Liver (tissue), 8 donors: ENCODE measurements at regions not wholly inside any gene's neighbourhood (a gene's known extent, or its start where the extent isn't known, plus 50 kb on each side); places are given as distances from the start of the nearest gene placed in this dataset.

Experiments
- DNase-seq: peaks from one replicate; pipeline ENCODE4 v3.0.0-alpha.2; 2017; ENCODE audit warnings: low spot score
- H3K27ac ChIP-seq, 2 donors: one replicate each; pipeline ENCODE4 v1.7.0; 2013; ENCODE audit warnings: inconsistent platforms in 2 of 2, low read length in 2 of 2, control low read depth in 1 of 2, low read depth in 1 of 2, mild to moderate bottlenecking in 1 of 2
- H3K27me3 ChIP-seq, 4 donors: one replicate each; pipeline versions ENCODE4 v1.6.1 to v1.7.0; 2013; ENCODE audit warnings: low read length in 3 of 4, inconsistent platforms in 1 of 4, mild to moderate bottlenecking in 1 of 4, moderate library complexity in 1 of 4; ENCODE audit not compliant: control insufficient read depth in 4 of 4, insufficient read depth in 4 of 4
- H3K36me3 ChIP-seq, 4 donors: one replicate each; pipeline versions ENCODE4 v1.6.1 to v1.7.0; 2013; ENCODE audit warnings: low read length in 3 of 4, mild to moderate bottlenecking in 3 of 4, low read depth in 1 of 4, moderate library complexity in 1 of 4; ENCODE audit not compliant: control insufficient read depth in 4 of 4, insufficient read depth in 3 of 4
- H3K4me1 ChIP-seq, 4 donors: one replicate each; pipeline versions ENCODE4 v1.6.1 to v1.7.0; 2013; ENCODE audit warnings: low read length in 3 of 4, mild to moderate bottlenecking in 3 of 4, moderate library complexity in 1 of 4; ENCODE audit not compliant: control insufficient read depth in 4 of 4, insufficient read depth in 4 of 4
- H3K4me3 ChIP-seq, 3 donors: one replicate each; pipeline versions ENCODE4 v1.6.1 to v1.7.0; 2013; ENCODE audit warnings: low read length in 3 of 3, control low read depth in 1 of 3, low read depth in 1 of 3, mild to moderate bottlenecking in 1 of 3
- H3K9ac ChIP-seq, 2 donors: one replicate each; pipeline ENCODE4 v1.7.0; 2013; ENCODE audit warnings: low read length in 2 of 2, mild to moderate bottlenecking in 2 of 2, moderate library complexity in 2 of 2, control low read depth in 1 of 2, low read depth in 1 of 2
- H3K9me3 ChIP-seq, 4 donors: one replicate each; pipeline versions ENCODE4 v1.6.1 to v1.7.0; 2013; ENCODE audit warnings: low read length in 3 of 4; ENCODE audit not compliant: control insufficient read depth in 4 of 4
- ATF3 ChIP-seq: IDR thresholded peaks from 2 replicates; pipeline ENCODE4 v1.6.1; 2016; ENCODE audit warnings: antibody characterized with exemption
- CTCF ChIP-seq: fragments of 150-350 bp; IDR thresholded peaks from 2 replicates; pipeline ENCODE4 v1.5.1; 2017; ENCODE audit warnings: improper control_type of control experiment, low read depth, low read length; ENCODE audit not compliant: missing input control
- EGR1 ChIP-seq, 2 donors: IDR thresholded peaks; 2 replicates each; pipeline ENCODE4 v1.6.1; 2016 to 2018; ENCODE audit warnings: antibody characterized with exemption in 2 of 2, low read depth in 2 of 2
- FOXA1 ChIP-seq: IDR thresholded peaks from 2 replicates; pipeline ENCODE4 v1.6.1; 2016; ENCODE audit warnings: antibody characterized with exemption
- FOXA2 ChIP-seq: IDR thresholded peaks from 2 replicates; pipeline ENCODE4 v1.6.1; 2016; ENCODE audit warnings: antibody characterized with exemption
- GABPA ChIP-seq, 2 donors: IDR thresholded peaks in 1 of 2; conservative IDR thresholded peaks in 1 of 2; 2 replicates each; pipeline ENCODE4 v1.6.1; 2016; ENCODE audit warnings: antibody characterized with exemption in 2 of 2, mild to moderate bottlenecking in 1 of 2, moderate library complexity in 1 of 2
- HNF4A ChIP-seq, 2 donors: conservative IDR thresholded peaks; 2 replicates each; pipeline ENCODE4 v1.6.1; 2016; ENCODE audit warnings: antibody characterized with exemption in 2 of 2, mild to moderate bottlenecking in 2 of 2
- HNF4G ChIP-seq: IDR thresholded peaks from 2 replicates; pipeline ENCODE4 v1.6.1; 2016; ENCODE audit warnings: antibody characterized with exemption
- JUND ChIP-seq, 2 donors: IDR thresholded peaks; 2 replicates each; pipeline ENCODE4 v1.6.1; 2016; ENCODE audit warnings: antibody characterized with exemption in 2 of 2
- NR2F2 ChIP-seq: IDR thresholded peaks from 2 replicates; pipeline ENCODE4 v1.6.1; 2016; ENCODE audit warnings: antibody characterized with exemption
- RAD21 ChIP-seq, 2 donors: IDR thresholded peaks; 2 replicates each; pipeline ENCODE4 v1.6.1; 2016; ENCODE audit warnings: antibody characterized with exemption in 2 of 2, mild to moderate bottlenecking in 2 of 2
- RXRA ChIP-seq, 2 donors: IDR thresholded peaks; 2 replicates each; pipeline ENCODE4 v1.6.1; 2017 to 2018; ENCODE audit warnings: antibody characterized with exemption in 2 of 2, mild to moderate bottlenecking in 1 of 2
- SP1 ChIP-seq: IDR thresholded peaks from 2 replicates; pipeline ENCODE4 v1.6.1; 2018; ENCODE audit warnings: antibody characterized with exemption, mild to moderate bottlenecking
- TAF1 ChIP-seq: conservative IDR thresholded peaks from 2 replicates; pipeline ENCODE4 v1.6.1; 2016; ENCODE audit warnings: antibody characterized with exemption, mild to moderate bottlenecking
- YY1 ChIP-seq: IDR thresholded peaks from 2 replicates; pipeline ENCODE4 v1.6.1; 2016; ENCODE audit warnings: antibody characterized with exemption, mild to moderate bottlenecking
- WGBS: extraction: QIAGEN DNeasy Blood & Tissue Kit; methylation state at CpG from one replicate; pipeline ENCODE4 v1.1.7; 2013; 5-methylcytosine and 5-hydroxymethylcytosine counted together
- TF ChIP-seq, protein P1 (sequence below): IDR thresholded peaks from 2 replicates; pipeline ENCODE4 v1.6.1; 2016; ENCODE audit warnings: antibody characterized with exemption
- TF ChIP-seq, protein P2 (sequence below): IDR thresholded peaks from 2 replicates; pipeline ENCODE4 v1.6.1; 2016; ENCODE audit warnings: antibody characterized with exemption
- TF ChIP-seq, protein P3 (sequence below): IDR thresholded peaks from 2 replicates; pipeline ENCODE4 v1.6.1; 2016; ENCODE audit warnings: antibody characterized with exemption, mild to moderate bottlenecking
- donor health status: healthy.
- donor health status: healthy.
- donor health status: healthy.
- donor health status: healthy.
- donor health status: healthy.

GRCh38 chr6:166830891-166831363, 125.4 kb downstream of the RNASET2 start:
- peaks cover 0 to 1% (median 0%) of the 10 kb centered on the region in 4 donors for H3K4me1 ChIP-seq
- no peak for DNase-seq
- WGBS: 89% methylated on average over 10 of the region's 10 CpGs
- H3K4me3 ChIP-seq: no peak overlapping the region
- no peak for TF ChIP-seq ATF3
- no peak for TF ChIP-seq FOXA1
- no peak for TF ChIP-seq YY1
- no peak for TF ChIP-seq HNF4A (conservative IDR thresholded peaks at IDR 0.05)
- TF ChIP-seq GABPA (IDR thresholded peaks at IDR 0.05 in 1 of 2, conservative IDR thresholded peaks at IDR 0.05 in 1 of 2): no peak
- no peak for TF ChIP-seq HNF4G
- no peak for TF ChIP-seq NR2F2
- TF ChIP-seq FOXA2: no peak
- TF ChIP-seq, protein P1, sequence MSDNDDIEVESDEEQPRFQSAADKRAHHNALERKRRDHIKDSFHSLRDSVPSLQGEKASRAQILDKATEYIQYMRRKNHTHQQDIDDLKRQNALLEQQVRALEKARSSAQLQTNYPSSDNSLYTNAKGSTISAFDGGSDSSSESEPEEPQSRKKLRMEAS: no peak
- no peaks in the 10 kb centered on the region for H3K36me3 ChIP-seq
- no peak overlapping the region for H3K27ac ChIP-seq
- peaks cover 0 to 4% (median 1%) of the 10 kb centered on the region in 4 donors for H3K9me3 ChIP-seq
- no peaks in the 10 kb centered on the region for H3K27me3 ChIP-seq
- H3K9ac ChIP-seq: no peak overlapping the region

DNA sequence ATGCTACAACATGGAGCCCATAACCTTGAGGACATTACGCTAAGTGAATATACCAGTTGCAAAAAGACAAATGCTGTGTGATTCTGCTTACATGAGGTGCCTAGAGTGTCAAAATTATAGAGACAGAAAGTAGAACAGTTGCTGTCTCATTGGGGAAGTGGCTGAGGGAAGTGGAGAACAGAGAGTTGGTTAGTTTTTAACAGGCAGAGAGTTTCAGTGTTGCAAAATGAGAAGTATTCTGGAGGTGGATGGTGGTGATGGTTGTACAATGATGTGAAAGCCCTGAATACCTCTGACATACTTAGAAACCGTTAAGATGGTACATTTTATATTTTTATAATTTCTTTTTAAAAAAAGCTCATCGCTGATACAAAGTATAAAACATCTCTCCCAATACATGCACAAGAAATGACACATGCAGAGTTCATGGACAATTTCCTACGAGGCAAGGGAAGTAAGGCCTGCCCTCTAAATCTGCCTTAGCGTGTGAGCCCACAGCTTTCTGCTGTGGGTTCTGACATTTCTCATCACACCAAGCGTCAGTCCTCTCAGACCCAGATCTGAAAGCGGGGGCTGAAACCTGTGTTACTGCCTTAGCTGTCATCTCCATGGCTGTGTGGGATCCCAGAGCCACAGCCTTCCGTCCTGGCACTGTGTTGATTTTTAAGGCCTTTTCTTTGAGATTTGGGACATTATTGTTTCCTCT, 126.0 kb downstream of the RNASET2 start:
- Histone ChIP-seq H3K9ac (no peak overlapping the region), H3K27me3 (no peaks in the 10 kb centered on the region), H3K9me3 (peaks cover 0 to 4% (median 0%) of the 10 kb centered on the region in 4 donors), H3K4me1 (peaks cover 0 to 1% (median 0%) of the 10 kb centered on the region in 4 donors), H3K4me3 (no peak overlapping the region), H3K27ac (no peak overlapping the region), H3K36me3 (no peaks in the 10 kb centered on the region)
- TF ChIP-seq, protein P2, sequence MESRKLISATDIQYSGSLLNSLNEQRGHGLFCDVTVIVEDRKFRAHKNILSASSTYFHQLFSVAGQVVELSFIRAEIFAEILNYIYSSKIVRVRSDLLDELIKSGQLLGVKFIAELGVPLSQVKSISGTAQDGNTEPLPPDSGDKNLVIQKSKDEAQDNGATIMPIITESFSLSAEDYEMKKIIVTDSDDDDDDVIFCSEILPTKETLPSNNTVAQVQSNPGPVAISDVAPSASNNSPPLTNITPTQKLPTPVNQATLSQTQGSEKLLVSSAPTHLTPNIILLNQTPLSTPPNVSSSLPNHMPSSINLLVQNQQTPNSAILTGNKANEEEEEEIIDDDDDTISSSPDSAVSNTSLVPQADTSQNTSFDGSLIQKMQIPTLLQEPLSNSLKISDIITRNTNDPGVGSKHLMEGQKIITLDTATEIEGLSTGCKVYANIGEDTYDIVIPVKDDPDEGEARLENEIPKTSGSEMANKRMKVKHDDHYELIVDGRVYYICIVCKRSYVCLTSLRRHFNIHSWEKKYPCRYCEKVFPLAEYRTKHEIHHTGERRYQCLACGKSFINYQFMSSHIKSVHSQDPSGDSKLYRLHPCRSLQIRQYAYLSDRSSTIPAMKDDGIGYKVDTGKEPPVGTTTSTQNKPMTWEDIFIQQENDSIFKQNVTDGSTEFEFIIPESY: no peak
- TF ChIP-seq JUND (IDR thresholded peaks at IDR 0.05) (no peak), RXRA (IDR thresholded peaks at IDR 0.05) (no peak), CTCF (no peak), EGR1 (IDR thresholded peaks at IDR 0.05; ENCODE audit: low read depth in 2 of 2) (no peak), HNF4A (conservative IDR thresholded peaks at IDR 0.05) (no peak), SP1 (no peak), NR2F2 (no peak), YY1 (no peak), FOXA2 (no peak), ATF3 (no peak), GABPA (IDR thresholded peaks at IDR 0.05 in 1 of 2, conservative IDR thresholded peaks at IDR 0.05 in 1 of 2) (no peak), HNF4G (no peak), RAD21 (IDR thresholded peaks at IDR 0.05) (no peak), FOXA1 (no peak), TAF1 (no peak)
- TF ChIP-seq, protein P3, sequence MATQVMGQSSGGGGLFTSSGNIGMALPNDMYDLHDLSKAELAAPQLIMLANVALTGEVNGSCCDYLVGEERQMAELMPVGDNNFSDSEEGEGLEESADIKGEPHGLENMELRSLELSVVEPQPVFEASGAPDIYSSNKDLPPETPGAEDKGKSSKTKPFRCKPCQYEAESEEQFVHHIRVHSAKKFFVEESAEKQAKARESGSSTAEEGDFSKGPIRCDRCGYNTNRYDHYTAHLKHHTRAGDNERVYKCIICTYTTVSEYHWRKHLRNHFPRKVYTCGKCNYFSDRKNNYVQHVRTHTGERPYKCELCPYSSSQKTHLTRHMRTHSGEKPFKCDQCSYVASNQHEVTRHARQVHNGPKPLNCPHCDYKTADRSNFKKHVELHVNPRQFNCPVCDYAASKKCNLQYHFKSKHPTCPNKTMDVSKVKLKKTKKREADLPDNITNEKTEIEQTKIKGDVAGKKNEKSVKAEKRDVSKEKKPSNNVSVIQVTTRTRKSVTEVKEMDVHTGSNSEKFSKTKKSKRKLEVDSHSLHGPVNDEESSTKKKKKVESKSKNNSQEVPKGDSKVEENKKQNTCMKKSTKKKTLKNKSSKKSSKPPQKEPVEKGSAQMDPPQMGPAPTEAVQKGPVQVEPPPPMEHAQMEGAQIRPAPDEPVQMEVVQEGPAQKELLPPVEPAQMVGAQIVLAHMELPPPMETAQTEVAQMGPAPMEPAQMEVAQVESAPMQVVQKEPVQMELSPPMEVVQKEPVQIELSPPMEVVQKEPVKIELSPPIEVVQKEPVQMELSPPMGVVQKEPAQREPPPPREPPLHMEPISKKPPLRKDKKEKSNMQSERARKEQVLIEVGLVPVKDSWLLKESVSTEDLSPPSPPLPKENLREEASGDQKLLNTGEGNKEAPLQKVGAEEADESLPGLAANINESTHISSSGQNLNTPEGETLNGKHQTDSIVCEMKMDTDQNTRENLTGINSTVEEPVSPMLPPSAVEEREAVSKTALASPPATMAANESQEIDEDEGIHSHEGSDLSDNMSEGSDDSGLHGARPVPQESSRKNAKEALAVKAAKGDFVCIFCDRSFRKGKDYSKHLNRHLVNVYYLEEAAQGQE: no peak
- TF ChIP-seq, protein P1: no peak
- WGBS: 75% methylated on average over 8 of the region's 8 CpGs
- no peak for DNase-seq
